ENCODE measurements at regions not wholly inside any gene's neighbourhood (a gene's known extent, or its start where the extent isn't known, plus 50 kb on each side); places are given as distances from the start of the nearest gene placed in this dataset.

GRCh38 chr2:220842901-220843665 lies 729.0 kb downstream of the EPHA4 start:
- no peaks in the 10 kb centered on the region for H3K4me1 ChIP-seq (ENCODE audit: control insufficient read depth, insufficient read depth, low read length)
- no peaks in the 10 kb centered on the region for H3K9me3 ChIP-seq (ENCODE audit: control insufficient read depth, insufficient read depth, low read length)
- no peak overlapping the region for H3K4me3 ChIP-seq (ENCODE audit: low read depth, low read length)
- no peak overlapping the region for H3K9ac ChIP-seq (ENCODE audit: low read depth, low read length)
- no peak overlapping the region for H3K27ac ChIP-seq (ENCODE audit: low read depth, low read length)
- no peaks in the 10 kb centered on the region for H3K27me3 ChIP-seq (ENCODE audit: control insufficient read depth, insufficient read depth, low read length)
- no peaks in the 10 kb centered on the region for H3K36me3 ChIP-seq (ENCODE audit: control insufficient read depth, insufficient read depth, low read length)

DNA sequence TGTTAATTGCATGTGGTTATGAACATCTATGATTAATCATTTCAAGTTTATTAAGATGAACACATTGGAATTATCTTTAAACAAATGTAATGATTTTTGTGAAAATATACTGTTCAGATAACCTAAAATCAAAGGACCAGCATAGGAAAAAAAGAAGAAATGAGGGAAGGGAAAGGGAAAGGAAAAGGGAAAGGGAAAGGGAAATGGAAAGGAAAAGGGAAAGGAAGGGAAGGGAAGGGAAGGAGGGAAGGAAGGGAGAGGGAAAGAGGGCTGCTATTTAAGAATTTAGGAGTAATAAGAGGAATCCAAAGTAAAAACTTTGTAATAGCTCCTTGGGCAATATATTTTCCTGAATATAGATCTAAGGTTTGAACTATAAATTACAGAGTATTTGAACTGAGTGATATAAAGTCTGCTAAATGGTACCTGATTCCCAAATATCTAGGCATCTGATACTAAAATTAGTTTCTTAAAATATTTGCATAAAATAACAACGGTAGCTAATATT lies 726.3 kb downstream of the EPHA4 start:
- H3K9ac ChIP-seq (ENCODE audit: low read depth, low read length) = no peak overlapping the region
- no peaks in the 10 kb centered on the region for H3K27me3 ChIP-seq (ENCODE audit: control insufficient read depth, insufficient read depth, low read length)
- H3K4me1 ChIP-seq (ENCODE audit: control insufficient read depth, insufficient read depth, low read length) = no peaks in the 10 kb centered on the region
- H3K4me3 ChIP-seq (ENCODE audit: low read depth, low read length) = no peak overlapping the region
- H3K27ac ChIP-seq (ENCODE audit: low read depth, low read length) = no peak overlapping the region
- no peaks in the 10 kb centered on the region for H3K36me3 ChIP-seq (ENCODE audit: control insufficient read depth, insufficient read depth, low read length)
- H3K9me3 ChIP-seq (ENCODE audit: control insufficient read depth, insufficient read depth, low read length) = no peaks in the 10 kb centered on the region

GRCh38 chr2:220847006-220847405 lies 725.1 kb downstream of the EPHA4 start:
- H3K4me1 ChIP-seq (ENCODE audit: control insufficient read depth, insufficient read depth, low read length) = no peaks in the 10 kb centered on the region
- no peaks in the 10 kb centered on the region for H3K9me3 ChIP-seq (ENCODE audit: control insufficient read depth, insufficient read depth, low read length)
- no peak overlapping the region for H3K9ac ChIP-seq (ENCODE audit: low read depth, low read length)
- H3K4me3 ChIP-seq (ENCODE audit: low read depth, low read length) = no peak overlapping the region
- H3K36me3 ChIP-seq (ENCODE audit: control insufficient read depth, insufficient read depth, low read length) = no peaks in the 10 kb centered on the region
- no peaks in the 10 kb centered on the region for H3K27me3 ChIP-seq (ENCODE audit: control insufficient read depth, insufficient read depth, low read length)
- no peak overlapping the region for H3K27ac ChIP-seq (ENCODE audit: low read depth, low read length)

DNA sequence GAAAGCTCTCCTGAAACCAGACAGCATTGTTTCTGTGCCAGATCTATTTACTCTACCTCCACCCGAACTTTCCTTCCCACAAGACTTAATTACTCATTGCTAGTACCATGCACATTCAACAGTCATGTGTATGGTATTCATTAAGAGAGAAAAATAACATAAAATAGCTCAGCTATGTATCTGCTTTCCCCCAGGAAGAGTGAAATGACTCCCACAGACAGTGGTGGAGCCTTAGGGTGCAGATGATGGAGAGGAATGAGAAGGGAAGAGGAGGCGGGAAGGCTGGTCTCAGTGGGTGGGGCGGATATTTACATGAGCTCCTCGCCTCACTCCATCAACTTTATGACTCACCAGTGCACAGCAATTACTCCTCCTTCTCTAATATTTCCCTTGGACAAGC lies 724.5 kb downstream of the EPHA4 start:
- Histone ChIP-seq H3K27me3 (ENCODE audit: control insufficient read depth, insufficient read depth, low read length) (no peaks in the 10 kb centered on the region), H3K9ac (ENCODE audit: low read depth, low read length) (no peak overlapping the region), H3K9me3 (ENCODE audit: control insufficient read depth, insufficient read depth, low read length) (no peaks in the 10 kb centered on the region), H3K27ac (ENCODE audit: low read depth, low read length) (no peak overlapping the region), H3K36me3 (ENCODE audit: control insufficient read depth, insufficient read depth, low read length) (no peaks in the 10 kb centered on the region), H3K4me1 (ENCODE audit: control insufficient read depth, insufficient read depth, low read length) (no peaks in the 10 kb centered on the region), H3K4me3 (ENCODE audit: low read depth, low read length) (no peak overlapping the region)

GRCh38 chr2:220849433-220849832 lies 722.7 kb downstream of the EPHA4 start:
- H3K9me3 ChIP-seq (ENCODE audit: control insufficient read depth, insufficient read depth, low read length) = no peaks in the 10 kb centered on the region

GRCh38 chr2:220850116-220850515 lies 722.0 kb downstream of the EPHA4 start:
- no peaks in the 10 kb centered on the region for H3K9me3 ChIP-seq (ENCODE audit: control insufficient read depth, insufficient read depth, low read length)

More at GRCh38 chr2:220849433-220849832, 722.7 kb downstream of the EPHA4 start:
- Histone ChIP-seq H3K4me1 (ENCODE audit: control insufficient read depth, insufficient read depth, low read length) (no peaks in the 10 kb centered on the region), H3K9ac (ENCODE audit: low read depth, low read length) (no peak overlapping the region), H3K36me3 (ENCODE audit: control insufficient read depth, insufficient read depth, low read length) (no peaks in the 10 kb centered on the region), H3K4me3 (ENCODE audit: low read depth, low read length) (no peak overlapping the region), H3K27me3 (ENCODE audit: control insufficient read depth, insufficient read depth, low read length) (no peaks in the 10 kb centered on the region), H3K27ac (ENCODE audit: low read depth, low read length) (no peak overlapping the region)

DNA sequence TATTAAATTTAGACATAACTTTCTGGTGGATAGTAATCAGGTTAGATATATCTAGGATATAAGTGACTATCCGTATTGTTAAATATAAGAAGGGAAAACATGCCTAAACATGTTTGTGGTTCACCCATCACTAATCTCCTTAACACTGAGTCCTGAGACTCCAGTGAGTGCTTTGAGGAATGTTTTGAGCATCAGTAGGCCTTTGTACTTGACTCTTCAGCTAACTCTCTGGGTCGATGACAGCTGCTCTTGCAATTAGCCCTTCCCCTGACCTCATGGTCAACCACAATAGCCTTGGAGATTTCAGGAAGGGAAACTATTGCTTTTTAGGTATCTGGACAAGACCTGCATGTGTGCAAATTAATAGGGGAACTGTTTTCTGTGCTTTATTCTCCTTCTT lies 716.8 kb downstream of the EPHA4 start:
- H3K27ac ChIP-seq (ENCODE audit: low read depth, low read length) = no peak overlapping the region
- no peaks in the 10 kb centered on the region for H3K9me3 ChIP-seq (ENCODE audit: control insufficient read depth, insufficient read depth, low read length)

More at GRCh38 chr2:220850116-220850515, 722.0 kb downstream of the EPHA4 start:
- no peaks in the 10 kb centered on the region for H3K27me3 ChIP-seq (ENCODE audit: control insufficient read depth, insufficient read depth, low read length)
- H3K9ac ChIP-seq (ENCODE audit: low read depth, low read length) = no peak overlapping the region
- H3K4me1 ChIP-seq (ENCODE audit: control insufficient read depth, insufficient read depth, low read length) = no peaks in the 10 kb centered on the region
- no peak overlapping the region for H3K4me3 ChIP-seq (ENCODE audit: low read depth, low read length)
- no peaks in the 10 kb centered on the region for H3K36me3 ChIP-seq (ENCODE audit: control insufficient read depth, insufficient read depth, low read length)
- H3K27ac ChIP-seq (ENCODE audit: low read depth, low read length) = no peak overlapping the region

DNA sequence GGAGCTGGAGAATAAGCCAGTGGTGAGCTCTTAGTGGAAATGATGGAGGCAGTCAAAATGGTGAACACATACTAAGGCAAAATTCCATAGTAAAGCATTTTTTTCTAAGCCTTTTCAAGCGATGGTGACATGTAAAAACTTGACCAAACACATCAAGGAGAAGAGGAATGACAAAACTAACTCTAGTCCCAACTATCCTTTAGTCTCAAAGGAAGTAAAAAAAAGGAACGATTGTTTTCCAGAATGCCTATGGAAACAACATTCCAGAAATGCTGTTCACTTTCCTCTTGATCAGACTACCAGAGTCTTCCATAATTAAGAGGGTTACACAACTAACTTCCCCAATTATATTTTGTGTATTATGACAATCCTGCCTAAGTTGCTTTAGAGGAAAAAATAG lies 715.6 kb downstream of the EPHA4 start:
- Histone ChIP-seq H3K4me3 (ENCODE audit: low read depth, low read length) (no peak overlapping the region), H3K27me3 (ENCODE audit: control insufficient read depth, insufficient read depth, low read length) (no peaks in the 10 kb centered on the region), H3K4me1 (ENCODE audit: control insufficient read depth, insufficient read depth, low read length) (peaks cover 3% of the 10 kb centered on the region; the same call in 1 of the 2 replicates), H3K9me3 (ENCODE audit: control insufficient read depth, insufficient read depth, low read length) (no peaks in the 10 kb centered on the region), H3K9ac (ENCODE audit: low read depth, low read length) (no peak overlapping the region), H3K36me3 (ENCODE audit: control insufficient read depth, insufficient read depth, low read length) (no peaks in the 10 kb centered on the region), H3K27ac (ENCODE audit: low read depth, low read length) (no peak overlapping the region)

More for the DNA sequence above, 716.8 kb downstream of the EPHA4 start:
- Histone ChIP-seq H3K36me3 (ENCODE audit: control insufficient read depth, insufficient read depth, low read length) (no peaks in the 10 kb centered on the region), H3K27me3 (ENCODE audit: control insufficient read depth, insufficient read depth, low read length) (no peaks in the 10 kb centered on the region), H3K9ac (ENCODE audit: low read depth, low read length) (no peak overlapping the region), H3K4me3 (ENCODE audit: low read depth, low read length) (no peak overlapping the region), H3K4me1 (ENCODE audit: control insufficient read depth, insufficient read depth, low read length) (peaks cover 3% of the 10 kb centered on the region; the same call in 1 of the 2 replicates)

- Histone ChIP-seq H3K27ac (ENCODE audit: low read depth, low read length) (no peak overlapping the region), H3K9me3 (ENCODE audit: control insufficient read depth, insufficient read depth, low read length) (no peaks in the 10 kb centered on the region), H3K4me3 (ENCODE audit: low read depth, low read length) (no peak overlapping the region), H3K27me3 (ENCODE audit: control insufficient read depth, insufficient read depth, low read length) (no peaks in the 10 kb centered on the region), H3K9ac (ENCODE audit: low read depth, low read length) (no peak overlapping the region), H3K4me1 (ENCODE audit: control insufficient read depth, insufficient read depth, low read length) (peaks cover 3% of the 10 kb centered on the region; the same call in 1 of the 2 replicates), H3K36me3 (ENCODE audit: control insufficient read depth, insufficient read depth, low read length) (no peaks in the 10 kb centered on the region)
These were observed 714.7 kb downstream of the EPHA4 start for GRCh38 chr2:220857368-220857767.

GRCh38 chr2:220858101-220858500 lies 714.0 kb downstream of the EPHA4 start:
- no peaks in the 10 kb centered on the region for H3K27me3 ChIP-seq (ENCODE audit: control insufficient read depth, insufficient read depth, low read length)
- peaks cover 3% of the 10 kb centered on the region; the same call in 1 of the 2 replicates for H3K4me1 ChIP-seq (ENCODE audit: control insufficient read depth, insufficient read depth, low read length)
- H3K36me3 ChIP-seq (ENCODE audit: control insufficient read depth, insufficient read depth, low read length) = no peaks in the 10 kb centered on the region
- no peak overlapping the region for H3K27ac ChIP-seq (ENCODE audit: low read depth, low read length)
- H3K9ac ChIP-seq (ENCODE audit: low read depth, low read length) = no peak overlapping the region
- no peaks in the 10 kb centered on the region for H3K9me3 ChIP-seq (ENCODE audit: control insufficient read depth, insufficient read depth, low read length)
- H3K4me3 ChIP-seq (ENCODE audit: low read depth, low read length) = no peak overlapping the region

DNA sequence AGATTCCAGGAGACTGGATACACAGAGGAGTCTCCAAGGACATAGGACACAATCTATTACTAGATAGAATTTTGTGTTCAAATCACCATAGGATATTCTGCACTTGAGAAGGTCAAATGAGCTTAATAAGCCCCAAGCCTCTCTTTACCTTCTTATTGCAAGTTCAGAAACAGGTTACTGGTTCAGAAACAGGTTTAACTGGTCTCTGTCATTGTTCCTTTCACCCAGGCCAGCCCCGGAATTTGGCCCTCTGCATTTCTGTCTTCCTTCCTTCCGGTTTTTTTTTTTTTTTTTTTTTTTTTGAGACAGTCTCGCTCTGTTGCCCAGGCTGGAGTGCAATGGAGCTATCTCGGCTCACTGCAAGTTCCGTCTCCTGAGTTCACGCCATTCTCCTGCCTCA lies 700.2 kb downstream of the EPHA4 start:
- no peaks in the 10 kb centered on the region for H3K4me1 ChIP-seq (ENCODE audit: control insufficient read depth, insufficient read depth, low read length)
- no peaks in the 10 kb centered on the region for H3K36me3 ChIP-seq (ENCODE audit: control insufficient read depth, insufficient read depth, low read length)
- no peak overlapping the region for H3K27ac ChIP-seq (ENCODE audit: low read depth, low read length)
- no peak overlapping the region for H3K9ac ChIP-seq (ENCODE audit: low read depth, low read length)
- no peaks in the 10 kb centered on the region for H3K27me3 ChIP-seq (ENCODE audit: control insufficient read depth, insufficient read depth, low read length)
- no peak overlapping the region for H3K4me3 ChIP-seq (ENCODE audit: low read depth, low read length)
- no peaks in the 10 kb centered on the region for H3K9me3 ChIP-seq (ENCODE audit: control insufficient read depth, insufficient read depth, low read length)

Measured in HUES48 (cell line).